GM12865 (cell line): ENCODE measurements at regions not wholly inside any gene's neighbourhood (a gene's known extent, or its start where the extent isn't known, plus 50 kb on each side); places are given as distances from the start of the nearest gene placed in this dataset.

Experiments
- DNase-seq: peaks from one replicate; pipeline ENCODE4 v3.0.0; 2010; ENCODE audit warnings: low read depth
- H3K4me3 ChIP-seq: 2 replicates; pipeline ENCODE4 v1.5.1; 2011; ENCODE audit warnings: mild to moderate bottlenecking, low read depth, low read length, control low read depth
- TF ChIP-seq, protein P1 (sequence below): IDR thresholded peaks from 2 replicates; pipeline ENCODE4 v1.5.1; 2011; ENCODE audit warnings: low read length, control low read depth, low read depth, inconsistent platforms; ENCODE audit not compliant: insufficient read depth; ENCODE audit errors: missing control alignments

DNA sequence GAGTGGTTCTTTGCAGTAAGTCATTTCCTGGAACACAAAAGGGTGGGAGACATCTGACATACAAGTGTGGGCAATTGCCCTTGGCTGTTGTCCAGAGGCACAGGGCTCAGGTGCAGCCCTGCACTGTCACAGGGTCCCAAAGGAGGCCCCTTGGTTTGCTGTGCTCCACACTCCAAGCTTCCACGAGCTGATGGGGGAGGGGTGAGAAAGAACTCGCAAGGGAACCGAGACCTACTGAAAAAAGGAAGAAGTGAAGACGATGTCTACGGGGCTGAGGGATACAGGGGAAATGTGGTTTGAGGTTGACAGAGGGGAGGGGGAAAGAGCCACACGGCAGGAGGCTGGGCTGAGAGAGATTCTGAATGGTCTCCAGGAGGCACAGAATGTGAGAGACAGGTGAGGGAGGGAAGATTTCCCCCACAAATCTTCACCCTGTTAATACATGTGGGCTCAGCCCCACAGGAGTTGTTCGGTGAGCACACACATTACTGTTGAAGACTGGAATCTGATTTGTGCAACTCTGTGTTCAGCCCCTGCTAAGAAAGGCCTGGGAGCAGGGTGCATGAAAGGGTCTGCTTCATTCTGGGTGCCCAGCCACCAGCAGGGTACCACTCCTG, 123.4 kb downstream of the LY86 start:
- TF ChIP-seq, protein P1, sequence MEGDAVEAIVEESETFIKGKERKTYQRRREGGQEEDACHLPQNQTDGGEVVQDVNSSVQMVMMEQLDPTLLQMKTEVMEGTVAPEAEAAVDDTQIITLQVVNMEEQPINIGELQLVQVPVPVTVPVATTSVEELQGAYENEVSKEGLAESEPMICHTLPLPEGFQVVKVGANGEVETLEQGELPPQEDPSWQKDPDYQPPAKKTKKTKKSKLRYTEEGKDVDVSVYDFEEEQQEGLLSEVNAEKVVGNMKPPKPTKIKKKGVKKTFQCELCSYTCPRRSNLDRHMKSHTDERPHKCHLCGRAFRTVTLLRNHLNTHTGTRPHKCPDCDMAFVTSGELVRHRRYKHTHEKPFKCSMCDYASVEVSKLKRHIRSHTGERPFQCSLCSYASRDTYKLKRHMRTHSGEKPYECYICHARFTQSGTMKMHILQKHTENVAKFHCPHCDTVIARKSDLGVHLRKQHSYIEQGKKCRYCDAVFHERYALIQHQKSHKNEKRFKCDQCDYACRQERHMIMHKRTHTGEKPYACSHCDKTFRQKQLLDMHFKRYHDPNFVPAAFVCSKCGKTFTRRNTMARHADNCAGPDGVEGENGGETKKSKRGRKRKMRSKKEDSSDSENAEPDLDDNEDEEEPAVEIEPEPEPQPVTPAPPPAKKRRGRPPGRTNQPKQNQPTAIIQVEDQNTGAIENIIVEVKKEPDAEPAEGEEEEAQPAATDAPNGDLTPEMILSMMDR = no peak
- peak; percentile 57 for DNase-seq
- H3K4me3 ChIP-seq = no peak overlapping the region

DNA sequence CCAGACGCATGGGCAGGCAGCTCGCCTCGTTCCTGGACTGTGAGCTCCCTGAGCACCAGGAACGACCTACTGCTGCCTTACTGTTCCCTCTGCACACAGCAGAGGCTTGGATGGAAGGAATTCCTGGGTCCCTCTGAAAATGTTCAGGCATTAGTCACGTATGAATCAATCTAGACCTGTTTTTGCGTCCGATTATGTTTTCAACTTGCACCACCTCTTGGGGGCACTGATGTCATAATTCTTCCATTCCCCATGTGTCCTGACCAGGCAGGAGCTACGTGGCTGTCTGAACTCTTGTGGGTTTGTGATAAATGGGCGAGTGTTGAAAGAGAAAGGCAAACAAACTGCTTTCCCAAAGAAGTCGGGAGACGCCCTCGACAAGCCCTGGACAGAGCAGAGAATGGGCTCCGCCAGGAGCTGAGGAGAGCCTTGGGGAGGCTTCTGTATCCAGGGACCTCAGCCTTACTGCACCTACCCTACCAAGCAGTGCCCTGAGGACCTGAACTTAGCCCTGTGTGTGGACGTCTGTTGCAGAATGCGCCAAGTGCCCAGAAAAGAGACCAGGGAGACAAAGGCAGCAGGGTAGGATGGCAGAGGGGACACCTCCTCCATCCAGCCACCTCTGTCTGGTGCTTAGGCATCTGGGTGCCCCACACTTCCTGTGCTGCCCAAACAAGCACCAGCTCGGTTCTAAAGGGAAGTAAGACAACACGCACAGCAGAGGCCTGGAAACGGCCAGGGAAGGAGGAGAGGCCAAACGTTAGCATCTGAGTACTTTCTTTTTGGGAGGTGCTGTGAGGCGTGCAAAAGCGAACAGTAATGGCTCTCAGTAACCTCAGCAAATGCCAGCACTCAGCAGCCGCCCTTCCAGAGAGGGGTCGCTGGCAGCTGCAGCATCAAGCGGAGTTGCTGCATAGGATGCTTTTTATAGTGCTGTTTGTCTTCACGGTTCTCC, 124.2 kb downstream of the LY86 start:
- no peak overlapping the region for H3K4me3 ChIP-seq
- DNase-seq = peak; percentile 45
- TF ChIP-seq, protein P1 = no peak

DNA sequence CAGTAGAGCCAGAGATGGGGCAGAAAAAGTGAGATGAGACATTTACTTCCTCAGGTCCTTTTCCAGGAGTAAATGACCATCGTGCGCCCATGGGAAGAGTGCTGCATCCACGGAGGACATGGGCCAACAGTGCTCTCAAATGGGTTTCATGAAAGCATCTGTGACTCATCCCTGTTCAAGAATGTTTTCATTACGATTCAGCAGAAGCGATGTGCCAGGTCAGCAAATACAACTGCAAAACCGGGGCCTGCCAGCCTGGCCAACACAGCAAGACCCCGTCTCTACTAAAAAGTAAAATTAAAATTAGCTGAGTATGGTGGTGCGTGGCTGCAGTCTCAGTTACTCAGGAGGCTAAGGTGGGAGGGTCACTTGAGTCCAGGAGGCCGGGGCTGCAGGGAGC, 125.1 kb downstream of the LY86 start:
- no peak overlapping the region for H3K4me3 ChIP-seq
- peak; percentile 23 for DNase-seq
- TF ChIP-seq, protein P1 = no peak

DNA sequence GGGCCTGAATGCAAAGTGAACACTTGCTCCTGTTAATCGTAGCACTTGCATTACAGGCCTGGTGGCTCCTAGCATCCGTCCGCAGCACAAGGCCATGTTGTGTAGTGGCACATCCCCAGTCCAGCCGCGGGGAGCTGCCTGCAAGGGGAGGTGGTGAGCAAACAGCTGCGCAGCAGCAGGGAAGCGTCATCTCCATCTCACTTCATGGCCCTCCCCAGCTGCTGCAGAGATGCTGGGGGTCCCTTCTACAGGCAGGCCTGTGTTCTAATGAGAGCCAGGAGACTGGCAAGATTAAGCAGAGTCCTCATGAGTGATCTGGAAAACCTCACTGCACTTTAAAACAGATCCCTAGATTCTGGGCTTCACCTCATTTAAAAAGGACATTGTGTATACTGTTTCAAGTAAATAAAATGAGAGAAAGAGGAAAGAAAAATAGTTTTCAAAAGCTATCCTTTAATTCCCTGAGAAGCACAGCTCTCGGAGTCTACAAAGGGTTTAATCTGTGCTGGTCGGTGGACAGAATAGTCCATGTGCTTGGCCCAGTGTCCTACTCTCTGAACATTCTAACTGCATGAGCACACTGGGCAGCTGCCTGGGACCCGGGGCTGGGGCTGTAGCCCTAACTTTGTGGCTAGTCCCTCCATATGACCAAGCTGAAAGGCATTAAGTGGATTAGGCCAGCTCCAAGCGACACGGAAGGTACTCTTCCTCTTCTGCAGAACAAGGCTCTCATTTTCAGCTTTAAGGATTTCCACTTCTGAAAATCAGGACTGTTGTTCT, 125.8 kb downstream of the LY86 start:
- no peak for DNase-seq
- TF ChIP-seq, protein P1 = no peak

DNA sequence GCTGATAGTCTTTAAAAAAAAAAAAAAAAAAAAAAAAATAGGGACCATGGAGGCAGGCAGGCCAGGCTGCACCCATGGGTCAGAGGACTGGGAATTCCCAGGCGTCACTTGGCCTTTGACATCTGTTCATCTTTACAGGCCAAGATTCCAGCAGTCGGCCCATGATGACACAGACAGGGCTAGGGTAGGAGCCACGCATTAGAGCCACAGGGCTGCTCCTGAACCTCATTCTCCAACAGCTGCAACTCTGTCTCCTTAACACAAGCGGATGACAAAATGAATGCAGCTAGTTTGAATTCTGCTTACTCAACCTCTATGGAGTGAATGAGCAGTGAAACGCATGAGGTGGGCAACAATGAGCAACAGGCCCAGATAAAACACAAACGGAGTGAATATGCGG, 126.4 kb downstream of the LY86 start:
- no peak for DNase-seq
- TF ChIP-seq, protein P1 = no peak

More for the DNA sequence above, 125.8 kb downstream of the LY86 start:
- no peak overlapping the region for H3K4me3 ChIP-seq

DNA sequence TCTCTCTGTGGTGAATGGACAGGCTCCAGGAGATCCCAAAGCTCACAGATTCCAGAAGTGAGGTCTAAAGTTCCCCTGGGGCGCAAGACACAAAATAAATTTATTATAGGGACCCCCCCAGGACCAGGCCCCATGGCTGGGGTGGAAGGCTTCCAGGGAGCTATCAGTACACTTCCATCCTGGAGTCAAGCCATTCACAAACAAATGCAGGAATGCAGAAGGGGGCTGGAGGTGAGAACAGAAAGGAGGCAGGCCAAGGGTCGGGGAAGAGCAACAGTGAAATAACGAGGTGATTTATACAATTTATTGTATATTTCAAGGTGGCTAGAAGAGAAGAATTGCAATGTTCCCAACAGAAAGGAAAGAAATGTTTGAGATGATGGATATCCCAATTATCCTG, 126.9 kb downstream of the LY86 start:
- TF ChIP-seq, protein P1 = no peak
- no peak for DNase-seq

More for the DNA sequence above, 126.4 kb downstream of the LY86 start:
- H3K4me3 ChIP-seq = no peak overlapping the region

More for the DNA sequence above, 126.9 kb downstream of the LY86 start:
- no peak overlapping the region for H3K4me3 ChIP-seq
